ENCODE measurements at regions not wholly inside any gene's neighbourhood (a gene's known extent, or its start where the extent isn't known, plus 50 kb on each side); places are given as distances from the start of the nearest gene placed in this dataset.

DNA sequence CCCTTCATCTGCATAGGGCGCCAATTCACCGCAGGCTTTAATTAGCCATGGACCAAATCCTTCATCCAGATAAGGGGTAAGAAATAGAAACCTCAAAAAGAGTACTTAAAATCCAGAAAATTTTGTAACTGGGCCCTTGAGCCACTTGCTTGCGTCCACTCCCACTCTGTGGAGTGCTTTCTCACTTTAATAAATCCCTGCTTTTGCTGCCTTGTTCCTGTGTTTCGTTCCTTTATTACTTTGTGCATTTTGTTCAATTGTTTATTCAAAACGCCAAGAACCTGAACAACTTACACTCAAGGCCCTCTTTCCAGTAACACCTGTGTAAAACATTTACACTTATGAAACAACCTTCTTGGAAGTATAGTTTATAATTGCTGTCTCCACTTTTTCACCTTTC lies 66.5 kb downstream of the HMHB1 start:
- peaks cover 6% of the 10 kb centered on the region for H3K9me3 Mint-ChIP-seq (ENCODE audit: low read depth)
- DNase-seq (ENCODE audit: low spot score, unreplicated experiment), result no peak
- H3K4me1 Mint-ChIP-seq (ENCODE audit: low read depth), result peaks cover 7% of the 10 kb centered on the region
- H3K27me3 Mint-ChIP-seq, result peaks cover 7% of the 10 kb centered on the region
- no peaks in the 10 kb centered on the region for H3K36me3 Mint-ChIP-seq (ENCODE audit: insufficient read depth)
- H3K4me3 Mint-ChIP-seq (ENCODE audit: low read depth), result no peak overlapping the region
- no peak overlapping the region for H3K27ac Mint-ChIP-seq
- TF ChIP-seq, protein P1, sequence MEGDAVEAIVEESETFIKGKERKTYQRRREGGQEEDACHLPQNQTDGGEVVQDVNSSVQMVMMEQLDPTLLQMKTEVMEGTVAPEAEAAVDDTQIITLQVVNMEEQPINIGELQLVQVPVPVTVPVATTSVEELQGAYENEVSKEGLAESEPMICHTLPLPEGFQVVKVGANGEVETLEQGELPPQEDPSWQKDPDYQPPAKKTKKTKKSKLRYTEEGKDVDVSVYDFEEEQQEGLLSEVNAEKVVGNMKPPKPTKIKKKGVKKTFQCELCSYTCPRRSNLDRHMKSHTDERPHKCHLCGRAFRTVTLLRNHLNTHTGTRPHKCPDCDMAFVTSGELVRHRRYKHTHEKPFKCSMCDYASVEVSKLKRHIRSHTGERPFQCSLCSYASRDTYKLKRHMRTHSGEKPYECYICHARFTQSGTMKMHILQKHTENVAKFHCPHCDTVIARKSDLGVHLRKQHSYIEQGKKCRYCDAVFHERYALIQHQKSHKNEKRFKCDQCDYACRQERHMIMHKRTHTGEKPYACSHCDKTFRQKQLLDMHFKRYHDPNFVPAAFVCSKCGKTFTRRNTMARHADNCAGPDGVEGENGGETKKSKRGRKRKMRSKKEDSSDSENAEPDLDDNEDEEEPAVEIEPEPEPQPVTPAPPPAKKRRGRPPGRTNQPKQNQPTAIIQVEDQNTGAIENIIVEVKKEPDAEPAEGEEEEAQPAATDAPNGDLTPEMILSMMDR (IDR thresholded peaks at IDR 0.05; ENCODE audit: unreplicated experiment), result no peak

GRCh38 chr5:143879646-143880045 lies 67.7 kb downstream of the HMHB1 start:
- Mint-ChIP-seq H3K27ac (no peak overlapping the region), H3K9me3 (ENCODE audit: low read depth) (peaks cover 6% of the 10 kb centered on the region), H3K27me3 (peaks cover 10% of the 10 kb centered on the region), H3K4me3 (ENCODE audit: low read depth) (no peak overlapping the region), H3K4me1 (ENCODE audit: low read depth) (peaks cover 9% of the 10 kb centered on the region), H3K36me3 (ENCODE audit: insufficient read depth) (no peaks in the 10 kb centered on the region)
- DNase-seq (ENCODE audit: low spot score, unreplicated experiment), result no peak
- TF ChIP-seq, protein P1 (IDR thresholded peaks at IDR 0.05; ENCODE audit: unreplicated experiment), result no peak

DNA sequence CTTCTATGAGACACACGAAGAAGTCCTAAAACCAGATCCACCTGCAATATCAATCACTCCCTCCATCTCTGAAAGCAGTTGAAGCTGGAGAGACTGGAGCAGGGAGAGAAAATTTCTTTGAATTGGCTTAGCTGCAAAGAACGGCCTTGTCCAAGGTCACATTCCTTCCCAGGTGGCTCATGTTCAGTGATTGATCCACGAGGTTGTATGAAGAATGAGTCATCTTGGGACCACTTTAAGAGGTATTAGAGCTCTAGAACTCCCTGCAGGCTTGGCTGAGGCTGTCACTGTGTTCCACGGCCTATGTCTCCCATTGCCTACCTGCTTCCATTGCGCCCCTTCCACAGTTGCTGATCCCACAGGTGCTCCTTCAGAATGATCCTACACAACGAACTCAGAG lies 68.2 kb downstream of the HMHB1 start:
- Mint-ChIP-seq H3K27ac (no peak overlapping the region), H3K27me3 (peaks cover 10% of the 10 kb centered on the region), H3K4me3 (ENCODE audit: low read depth) (no peak overlapping the region)

DNA sequence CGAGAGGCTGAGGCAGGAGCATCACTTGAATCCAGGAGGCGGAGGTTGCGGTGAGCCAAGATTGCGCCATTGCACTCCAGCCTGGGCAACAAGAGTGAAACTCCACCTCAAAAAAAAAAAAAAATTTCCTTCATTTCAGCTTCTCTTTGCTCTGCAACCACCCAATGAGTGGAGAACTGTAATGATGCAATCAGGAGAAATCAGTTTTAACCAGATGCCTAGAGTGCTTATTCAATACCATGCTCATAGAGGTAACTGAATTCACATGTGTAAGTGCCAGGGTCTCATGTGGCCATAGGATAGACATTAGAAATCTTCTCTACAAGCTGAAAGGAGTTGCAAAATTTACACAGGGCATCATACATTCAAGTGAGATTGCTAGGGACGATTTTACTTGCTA lies 70.6 kb downstream of the HMHB1 start:
- Mint-ChIP-seq H3K27me3 (peaks cover 22% of the 10 kb centered on the region), H3K9me3 (ENCODE audit: low read depth) (peaks cover 6% of the 10 kb centered on the region), H3K4me1 (ENCODE audit: low read depth) (peaks cover 13% of the 10 kb centered on the region), H3K36me3 (ENCODE audit: insufficient read depth) (no peaks in the 10 kb centered on the region), H3K27ac (no peak overlapping the region), H3K4me3 (ENCODE audit: low read depth) (no peak overlapping the region)
- TF ChIP-seq, protein P1 (IDR thresholded peaks at IDR 0.05; ENCODE audit: unreplicated experiment), result no peak
- no peak for DNase-seq (ENCODE audit: low spot score, unreplicated experiment)

More for the DNA sequence above, 68.2 kb downstream of the HMHB1 start:
- TF ChIP-seq, protein P1 (IDR thresholded peaks at IDR 0.05; ENCODE audit: unreplicated experiment), result no peak
- no peaks in the 10 kb centered on the region for H3K36me3 Mint-ChIP-seq (ENCODE audit: insufficient read depth)
- peaks cover 6% of the 10 kb centered on the region for H3K9me3 Mint-ChIP-seq (ENCODE audit: low read depth)
- DNase-seq (ENCODE audit: low spot score, unreplicated experiment), result no peak
- peaks cover 13% of the 10 kb centered on the region for H3K4me1 Mint-ChIP-seq (ENCODE audit: low read depth)

DNA sequence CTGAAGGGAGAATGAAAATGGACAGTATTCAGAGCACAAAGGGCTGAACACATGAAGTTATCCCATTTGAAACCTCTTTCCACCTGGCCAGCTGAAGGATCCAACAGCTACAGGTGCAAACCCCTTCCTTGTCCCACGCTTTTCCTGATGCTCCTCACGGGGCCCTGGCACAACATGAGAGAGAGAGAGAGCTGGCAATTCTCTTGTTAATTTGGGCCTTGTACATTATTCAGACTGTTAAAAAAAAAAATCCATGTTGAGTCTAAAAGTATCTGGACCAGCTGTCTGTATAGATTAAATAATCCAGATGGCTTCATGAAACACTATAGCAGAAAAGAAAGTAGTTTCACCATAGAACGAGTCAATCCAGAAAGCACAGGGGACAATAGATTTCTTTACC lies 74.1 kb downstream of the HMHB1 start:
- Mint-ChIP-seq H3K4me1 (ENCODE audit: low read depth) (peaks cover 12% of the 10 kb centered on the region), H3K36me3 (ENCODE audit: insufficient read depth) (no peaks in the 10 kb centered on the region), H3K27ac (no peak overlapping the region), H3K9me3 (ENCODE audit: low read depth) (no peaks in the 10 kb centered on the region), H3K27me3 (peaks cover 45% of the 10 kb centered on the region), H3K4me3 (ENCODE audit: low read depth) (no peak overlapping the region)
- DNase-seq (ENCODE audit: low spot score, unreplicated experiment), result no peak
- TF ChIP-seq, protein P1 (IDR thresholded peaks at IDR 0.05; ENCODE audit: unreplicated experiment), result no peak

All from progenitor cell of endocrine pancreas (in vitro differentiated cells).